HEK293 (cell line): ENCODE measurements at regions not wholly inside any gene's neighbourhood (a gene's known extent, or its start where the extent isn't known, plus 50 kb on each side); places are given as distances from the start of the nearest gene placed in this dataset.

Experiments
- KLF1 ChIP-seq: fragments of 450-650 bp; formaldehyde crosslinking; IDR thresholded peaks from 2 replicates; pipeline ENCODE4 v1.5.1; 2016; ENCODE audit warnings: missing biosample characterization, missing genetic modification characterization
- MYNN ChIP-seq: fragments of 450-650 bp; formaldehyde crosslinking; IDR thresholded peaks from 2 replicates; pipeline ENCODE4 v1.5.1; 2016; ENCODE audit warnings: missing biosample characterization, missing genetic modification characterization, borderline replicate concordance
- ZFP37 ChIP-seq: fragments of 450-650 bp; formaldehyde crosslinking; IDR thresholded peaks from 2 replicates; pipeline ENCODE4 v1.5.1; 2016; ENCODE audit warnings: missing biosample characterization, missing genetic modification characterization
- ZNF24 ChIP-seq: fragments of 450-650 bp; formaldehyde crosslinking; IDR thresholded peaks from 2 replicates; pipeline ENCODE4 v1.5.1; 2016; ENCODE audit warnings: missing biosample characterization, missing genetic modification characterization
- ZNF423 ChIP-seq: fragments of 450-650 bp; formaldehyde crosslinking; IDR thresholded peaks from 2 replicates; pipeline ENCODE4 v1.5.1; 2016; ENCODE audit warnings: missing biosample characterization, missing genetic modification characterization
- ZNF501 ChIP-seq: fragments of 450-650 bp; formaldehyde crosslinking; IDR thresholded peaks from 2 replicates; pipeline ENCODE4 v1.5.1; 2016; ENCODE audit warnings: missing biosample characterization, missing genetic modification characterization
- ZNF514 ChIP-seq: fragments of 450-650 bp; formaldehyde crosslinking; IDR thresholded peaks from 2 replicates; pipeline ENCODE4 v1.5.1; 2016; ENCODE audit warnings: missing biosample characterization, missing genetic modification characterization
- ZNF544 ChIP-seq: fragments of 450-650 bp; formaldehyde crosslinking; IDR thresholded peaks from 2 replicates; pipeline ENCODE4 v1.5.0; 2017; ENCODE audit warnings: missing biosample characterization, missing genetic modification characterization
- ZNF596 ChIP-seq: fragments of 450-650 bp; IDR thresholded peaks from 2 replicates; pipeline ENCODE4 v1.5.0; 2018; ENCODE audit warnings: missing biosample characterization, mild to moderate bottlenecking, missing genetic modification characterization, moderate library complexity
- ZNF629 ChIP-seq: fragments of 450-650 bp; formaldehyde crosslinking; IDR thresholded peaks from 2 replicates; pipeline ENCODE4 v1.5.1; 2017; ENCODE audit warnings: missing biosample characterization, missing genetic modification characterization
- ZNF747 ChIP-seq: fragments of 450-650 bp; formaldehyde crosslinking; IDR thresholded peaks from 2 replicates; pipeline ENCODE4 v1.5.1; 2016; ENCODE audit warnings: missing biosample characterization, missing genetic modification characterization
- ZNF768 ChIP-seq: fragments of 450-650 bp; formaldehyde crosslinking; IDR thresholded peaks from 2 replicates; pipeline ENCODE4 v1.5.1; 2018; ENCODE audit warnings: missing biosample characterization, mild to moderate bottlenecking, missing genetic modification characterization
- ZNF843 ChIP-seq: fragments of 450-650 bp; formaldehyde crosslinking; IDR thresholded peaks from 2 replicates; pipeline ENCODE4 v1.5.1; 2016; ENCODE audit warnings: missing biosample characterization, missing genetic modification characterization
- ZSCAN30 ChIP-seq: fragments of 450-650 bp; IDR thresholded peaks from 2 replicates; pipeline ENCODE4 v1.5.1; 2018; ENCODE audit warnings: missing biosample characterization, mild to moderate bottlenecking, missing genetic modification characterization, moderate library complexity
- TF ChIP-seq, protein P1 (sequence below): fragments of 450-650 bp; formaldehyde crosslinking; IDR thresholded peaks from 2 replicates; pipeline ENCODE4 v1.5.1; 2016; ENCODE audit warnings: missing biosample characterization, missing genetic modification characterization
- TF ChIP-seq, protein P2 (sequence below): fragments of 450-650 bp; formaldehyde crosslinking; optimal IDR thresholded peaks from 2 replicates; pipeline ENCODE3; 2016; ENCODE audit warnings: missing biosample characterization, mild to moderate bottlenecking, missing genetic modification characterization
- TF ChIP-seq, protein P3 (sequence below): fragments of 450-650 bp; formaldehyde crosslinking; IDR thresholded peaks from 2 replicates; pipeline ENCODE4 v1.5.1; 2017; ENCODE audit warnings: missing biosample characterization, missing genetic modification characterization
- TF ChIP-seq, protein P4 (sequence below): fragments of 450-650 bp; formaldehyde crosslinking; IDR thresholded peaks from 2 replicates; pipeline ENCODE4 v1.5.1; 2016; ENCODE audit warnings: missing biosample characterization, missing genetic modification characterization
- TF ChIP-seq, protein P5 (sequence below): fragments of 450-650 bp; formaldehyde crosslinking; IDR thresholded peaks from 2 replicates; pipeline ENCODE4 v1.5.1; 2016; ENCODE audit warnings: missing biosample characterization, missing genetic modification characterization, low read depth
- TF ChIP-seq, protein P6 (sequence below): fragments of 450-650 bp; formaldehyde crosslinking; IDR thresholded peaks from 2 replicates; pipeline ENCODE4 v1.5.1; 2016; ENCODE audit warnings: missing biosample characterization, missing genetic modification characterization
- TF ChIP-seq, protein P7 (sequence below): fragments of 450-650 bp; formaldehyde crosslinking; IDR thresholded peaks from 2 replicates; pipeline ENCODE4 v1.5.1; 2016; ENCODE audit warnings: missing biosample characterization, missing genetic modification characterization
- TF ChIP-seq, protein P8 (sequence below): fragments of 450-650 bp; formaldehyde crosslinking; IDR thresholded peaks from 2 replicates; pipeline ENCODE4 v1.5.1; 2016; ENCODE audit warnings: missing biosample characterization, missing genetic modification characterization
- TF ChIP-seq, protein P9 (sequence below): fragments of 450-650 bp; formaldehyde crosslinking; IDR thresholded peaks from 2 replicates; pipeline ENCODE4; 2016; ENCODE audit warnings: missing biosample characterization, missing genetic modification characterization

DNA sequence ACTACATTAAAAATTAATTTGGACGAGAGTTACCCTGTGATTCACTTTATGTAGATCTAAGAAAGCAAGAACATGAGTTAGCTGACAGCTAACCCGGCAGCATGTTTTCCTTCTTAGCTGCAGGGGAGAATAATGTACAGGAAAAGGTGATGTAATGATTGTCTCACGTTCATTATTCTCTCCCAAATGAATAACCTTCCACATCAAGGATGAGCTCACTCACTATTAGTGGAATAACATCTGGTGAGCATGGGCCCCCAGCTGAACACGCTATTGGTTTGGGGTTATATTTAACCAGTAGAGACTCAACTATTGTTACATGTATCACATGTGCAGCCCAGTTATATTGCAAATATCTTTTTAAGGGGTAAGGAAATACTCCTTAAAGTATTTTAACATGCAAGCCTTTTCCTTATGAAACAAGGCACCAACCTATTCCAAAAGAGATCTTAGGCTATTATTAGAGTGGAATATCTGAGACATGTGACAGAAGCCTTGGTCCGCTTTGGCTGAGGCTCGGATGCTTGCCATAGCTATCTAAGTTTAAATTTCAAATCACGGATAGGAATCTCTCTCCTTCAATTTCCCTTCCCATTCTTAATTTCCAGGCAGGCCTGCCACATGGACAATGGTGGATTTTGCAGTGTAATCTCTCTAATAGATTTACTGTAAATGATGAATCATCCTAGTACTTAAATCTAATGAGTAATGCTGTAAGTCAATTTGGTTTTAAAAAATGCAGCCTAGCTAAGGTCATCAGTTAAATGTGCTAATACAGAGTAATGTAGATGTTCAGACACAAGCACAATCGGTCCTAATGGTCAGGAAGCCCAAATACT lies 99.0 kb upstream of the OTUD4 start (continued):
- TF ChIP-seq, protein P1, sequence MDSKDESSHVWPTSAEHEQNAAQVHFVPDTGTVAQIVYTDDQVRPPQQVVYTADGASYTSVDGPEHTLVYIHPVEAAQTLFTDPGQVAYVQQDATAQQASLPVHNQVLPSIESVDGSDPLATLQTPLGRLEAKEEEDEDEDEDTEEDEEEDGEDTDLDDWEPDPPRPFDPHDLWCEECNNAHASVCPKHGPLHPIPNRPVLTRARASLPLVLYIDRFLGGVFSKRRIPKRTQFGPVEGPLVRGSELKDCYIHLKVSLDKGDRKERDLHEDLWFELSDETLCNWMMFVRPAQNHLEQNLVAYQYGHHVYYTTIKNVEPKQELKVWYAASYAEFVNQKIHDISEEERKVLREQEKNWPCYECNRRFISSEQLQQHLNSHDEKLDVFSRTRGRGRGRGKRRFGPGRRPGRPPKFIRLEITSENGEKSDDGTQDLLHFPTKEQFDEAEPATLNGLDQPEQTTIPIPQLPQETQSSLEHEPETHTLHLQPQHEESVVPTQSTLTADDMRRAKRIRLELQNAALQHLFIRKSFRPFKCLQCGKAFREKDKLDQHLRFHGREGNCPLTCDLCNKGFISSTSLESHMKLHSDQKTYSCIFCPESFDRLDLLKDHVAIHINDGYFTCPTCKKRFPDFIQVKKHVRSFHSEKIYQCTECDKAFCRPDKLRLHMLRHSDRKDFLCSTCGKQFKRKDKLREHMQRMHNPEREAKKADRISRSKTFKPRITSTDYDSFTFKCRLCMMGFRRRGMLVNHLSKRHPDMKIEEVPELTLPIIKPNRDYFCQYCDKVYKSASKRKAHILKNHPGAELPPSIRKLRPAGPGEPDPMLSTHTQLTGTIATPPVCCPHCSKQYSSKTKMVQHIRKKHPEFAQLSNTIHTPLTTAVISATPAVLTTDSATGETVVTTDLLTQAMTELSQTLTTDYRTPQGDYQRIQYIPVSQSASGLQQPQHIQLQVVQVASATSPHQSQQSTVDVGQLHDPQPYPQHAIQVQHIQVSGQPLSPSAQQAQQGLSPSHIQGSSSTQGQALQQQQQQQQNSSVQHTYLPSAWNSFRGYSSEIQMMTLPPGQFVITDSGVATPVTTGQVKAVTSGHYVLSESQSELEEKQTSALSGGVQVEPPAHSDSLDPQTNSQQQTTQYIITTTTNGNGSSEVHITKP (tag by site-specific recombination), result 0 out of 2 replicates have a peak, but pooled peaks have one; percentile 28
- TF ChIP-seq, protein P2, sequence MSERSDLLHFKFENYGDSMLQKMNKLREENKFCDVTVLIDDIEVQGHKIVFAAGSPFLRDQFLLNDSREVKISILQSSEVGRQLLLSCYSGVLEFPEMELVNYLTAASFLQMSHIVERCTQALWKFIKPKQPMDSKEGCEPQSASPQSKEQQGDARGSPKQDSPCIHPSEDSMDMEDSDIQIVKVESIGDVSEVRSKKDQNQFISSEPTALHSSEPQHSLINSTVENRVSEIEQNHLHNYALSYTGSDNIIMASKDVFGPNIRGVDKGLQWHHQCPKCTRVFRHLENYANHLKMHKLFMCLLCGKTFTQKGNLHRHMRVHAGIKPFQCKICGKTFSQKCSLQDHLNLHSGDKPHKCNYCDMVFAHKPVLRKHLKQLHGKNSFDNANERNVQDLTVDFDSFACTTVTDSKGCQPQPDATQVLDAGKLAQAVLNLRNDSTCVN, result no peak
- no peak for TF ChIP-seq KLF1 (tag by site-specific recombination)
- no peak for TF ChIP-seq ZSCAN30
- TF ChIP-seq ZNF501 (tag by site-specific recombination), result no peak
- no peak for TF ChIP-seq ZFP37 (tag by site-specific recombination)
- TF ChIP-seq ZNF514 (tag by site-specific recombination), result no peak
- TF ChIP-seq ZNF423 (tag by site-specific recombination), result no peak
- 0 out of 2 replicates have a peak, but pooled peaks have one; percentile 65 for TF ChIP-seq ZNF24 (tag by site-specific recombination)
- TF ChIP-seq, protein P3, sequence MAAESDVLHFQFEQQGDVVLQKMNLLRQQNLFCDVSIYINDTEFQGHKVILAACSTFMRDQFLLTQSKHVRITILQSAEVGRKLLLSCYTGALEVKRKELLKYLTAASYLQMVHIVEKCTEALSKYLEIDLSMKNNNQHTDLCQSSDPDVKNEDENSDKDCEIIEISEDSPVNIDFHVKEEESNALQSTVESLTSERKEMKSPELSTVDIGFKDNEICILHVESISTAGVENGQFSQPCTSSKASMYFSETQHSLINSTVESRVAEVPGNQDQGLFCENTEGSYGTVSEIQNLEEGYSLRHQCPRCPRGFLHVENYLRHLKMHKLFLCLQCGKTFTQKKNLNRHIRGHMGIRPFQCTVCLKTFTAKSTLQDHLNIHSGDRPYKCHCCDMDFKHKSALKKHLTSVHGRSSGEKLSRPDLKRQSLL (tag by site-specific recombination), result no peak
- TF ChIP-seq, protein P4, sequence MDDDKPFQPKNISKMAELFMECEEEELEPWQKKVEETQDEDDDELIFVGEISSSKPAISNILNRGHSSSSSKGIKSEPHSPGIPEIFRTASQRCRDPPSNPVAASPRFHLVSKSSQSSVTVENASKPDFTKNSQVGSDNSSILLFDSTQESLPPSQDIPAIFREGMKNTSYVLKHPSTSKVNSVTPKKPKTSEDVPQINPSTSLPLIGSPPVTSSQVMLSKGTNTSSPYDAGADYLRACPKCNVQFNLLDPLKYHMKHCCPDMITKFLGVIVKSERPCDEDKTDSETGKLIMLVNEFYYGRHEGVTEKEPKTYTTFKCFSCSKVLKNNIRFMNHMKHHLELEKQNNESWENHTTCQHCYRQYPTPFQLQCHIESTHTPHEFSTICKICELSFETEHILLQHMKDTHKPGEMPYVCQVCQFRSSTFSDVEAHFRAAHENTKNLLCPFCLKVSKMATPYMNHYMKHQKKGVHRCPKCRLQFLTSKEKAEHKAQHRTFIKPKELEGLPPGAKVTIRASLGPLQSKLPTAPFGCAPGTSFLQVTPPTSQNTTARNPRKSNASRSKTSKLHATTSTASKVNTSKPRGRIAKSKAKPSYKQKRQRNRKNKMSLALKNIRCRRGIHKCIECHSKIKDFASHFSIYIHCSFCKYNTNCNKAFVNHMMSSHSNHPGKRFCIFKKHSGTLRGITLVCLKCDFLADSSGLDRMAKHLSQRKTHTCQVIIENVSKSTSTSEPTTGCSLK (tag by site-specific recombination), result no peak
- no peak for TF ChIP-seq ZNF768 (tag by site-specific recombination)
- TF ChIP-seq ZNF629 (tag by site-specific recombination), result peak; percentile 85
- TF ChIP-seq, protein P5, sequence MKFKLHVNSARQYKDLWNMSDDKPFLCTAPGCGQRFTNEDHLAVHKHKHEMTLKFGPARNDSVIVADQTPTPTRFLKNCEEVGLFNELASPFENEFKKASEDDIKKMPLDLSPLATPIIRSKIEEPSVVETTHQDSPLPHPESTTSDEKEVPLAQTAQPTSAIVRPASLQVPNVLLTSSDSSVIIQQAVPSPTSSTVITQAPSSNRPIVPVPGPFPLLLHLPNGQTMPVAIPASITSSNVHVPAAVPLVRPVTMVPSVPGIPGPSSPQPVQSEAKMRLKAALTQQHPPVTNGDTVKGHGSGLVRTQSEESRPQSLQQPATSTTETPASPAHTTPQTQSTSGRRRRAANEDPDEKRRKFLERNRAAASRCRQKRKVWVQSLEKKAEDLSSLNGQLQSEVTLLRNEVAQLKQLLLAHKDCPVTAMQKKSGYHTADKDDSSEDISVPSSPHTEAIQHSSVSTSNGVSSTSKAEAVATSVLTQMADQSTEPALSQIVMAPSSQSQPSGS (tag by site-specific recombination), result peak; percentile 91
- TF ChIP-seq, protein P6, sequence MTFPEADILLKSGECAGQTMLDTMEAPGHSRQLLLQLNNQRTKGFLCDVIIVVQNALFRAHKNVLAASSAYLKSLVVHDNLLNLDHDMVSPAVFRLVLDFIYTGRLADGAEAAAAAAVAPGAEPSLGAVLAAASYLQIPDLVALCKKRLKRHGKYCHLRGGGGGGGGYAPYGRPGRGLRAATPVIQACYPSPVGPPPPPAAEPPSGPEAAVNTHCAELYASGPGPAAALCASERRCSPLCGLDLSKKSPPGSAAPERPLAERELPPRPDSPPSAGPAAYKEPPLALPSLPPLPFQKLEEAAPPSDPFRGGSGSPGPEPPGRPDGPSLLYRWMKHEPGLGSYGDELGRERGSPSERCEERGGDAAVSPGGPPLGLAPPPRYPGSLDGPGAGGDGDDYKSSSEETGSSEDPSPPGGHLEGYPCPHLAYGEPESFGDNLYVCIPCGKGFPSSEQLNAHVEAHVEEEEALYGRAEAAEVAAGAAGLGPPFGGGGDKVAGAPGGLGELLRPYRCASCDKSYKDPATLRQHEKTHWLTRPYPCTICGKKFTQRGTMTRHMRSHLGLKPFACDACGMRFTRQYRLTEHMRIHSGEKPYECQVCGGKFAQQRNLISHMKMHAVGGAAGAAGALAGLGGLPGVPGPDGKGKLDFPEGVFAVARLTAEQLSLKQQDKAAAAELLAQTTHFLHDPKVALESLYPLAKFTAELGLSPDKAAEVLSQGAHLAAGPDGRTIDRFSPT, result peak; percentile 25; the same call in 1 of the 2 replicates
- TF ChIP-seq, protein P7, sequence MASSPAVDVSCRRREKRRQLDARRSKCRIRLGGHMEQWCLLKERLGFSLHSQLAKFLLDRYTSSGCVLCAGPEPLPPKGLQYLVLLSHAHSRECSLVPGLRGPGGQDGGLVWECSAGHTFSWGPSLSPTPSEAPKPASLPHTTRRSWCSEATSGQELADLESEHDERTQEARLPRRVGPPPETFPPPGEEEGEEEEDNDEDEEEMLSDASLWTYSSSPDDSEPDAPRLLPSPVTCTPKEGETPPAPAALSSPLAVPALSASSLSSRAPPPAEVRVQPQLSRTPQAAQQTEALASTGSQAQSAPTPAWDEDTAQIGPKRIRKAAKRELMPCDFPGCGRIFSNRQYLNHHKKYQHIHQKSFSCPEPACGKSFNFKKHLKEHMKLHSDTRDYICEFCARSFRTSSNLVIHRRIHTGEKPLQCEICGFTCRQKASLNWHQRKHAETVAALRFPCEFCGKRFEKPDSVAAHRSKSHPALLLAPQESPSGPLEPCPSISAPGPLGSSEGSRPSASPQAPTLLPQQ (tag by site-specific recombination), result 0 out of 2 replicates have a peak, but pooled peaks have one; percentile 29
- peak; percentile 19; the same call in 1 of the 2 replicates for TF ChIP-seq ZNF843 (tag by site-specific recombination)
- no peak for TF ChIP-seq MYNN (tag by site-specific recombination)
- no peak for TF ChIP-seq ZNF747 (tag by site-specific recombination)
- TF ChIP-seq, protein P8, sequence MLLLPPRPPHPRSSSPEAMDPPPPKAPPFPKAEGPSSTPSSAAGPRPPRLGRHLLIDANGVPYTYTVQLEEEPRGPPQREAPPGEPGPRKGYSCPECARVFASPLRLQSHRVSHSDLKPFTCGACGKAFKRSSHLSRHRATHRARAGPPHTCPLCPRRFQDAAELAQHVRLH (tag by site-specific recombination), result no peak
- TF ChIP-seq ZNF596 (tag by site-specific recombination), result no peak
- TF ChIP-seq, protein P9, sequence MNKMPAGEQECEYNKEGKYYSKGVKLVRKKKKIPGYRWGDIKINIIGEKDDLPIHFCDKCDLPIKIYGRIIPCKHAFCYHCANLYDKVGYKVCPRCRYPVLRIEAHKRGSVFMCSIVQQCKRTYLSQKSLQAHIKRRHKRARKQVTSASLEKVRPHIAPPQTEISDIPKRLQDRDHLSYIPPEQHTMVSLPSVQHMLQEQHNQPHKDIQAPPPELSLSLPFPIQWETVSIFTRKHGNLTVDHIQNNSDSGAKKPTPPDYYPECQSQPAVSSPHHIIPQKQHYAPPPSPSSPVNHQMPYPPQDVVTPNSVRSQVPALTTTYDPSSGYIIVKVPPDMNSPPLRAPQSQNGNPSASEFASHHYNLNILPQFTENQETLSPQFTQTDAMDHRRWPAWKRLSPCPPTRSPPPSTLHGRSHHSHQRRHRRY (tag by site-specific recombination), result no peak
- TF ChIP-seq ZNF544 (tag by site-specific recombination), result no peak
